Activated gamma-delta T cell treated with anti-CD3 and anti-CD28 coated beads, Interleukin-2, amount 50 U/mL, for 16 hours (primary cell): ENCODE measurements at regions not wholly inside any gene's neighbourhood (a gene's known extent, or its start where the extent isn't known, plus 50 kb on each side); places are given as distances from the start of the nearest gene placed in this dataset.
"Not testable (repeated sequence)": the region's sequence is repeated elsewhere in the genome, so short reads cannot be mapped to it uniquely, and the experiment has no call there.

Experiments used
- DNase-seq: peaks from one replicate; pipeline ENCODE4 v3.0.0-alpha.2; 2020; ENCODE audit warnings: low read depth

DNA sequence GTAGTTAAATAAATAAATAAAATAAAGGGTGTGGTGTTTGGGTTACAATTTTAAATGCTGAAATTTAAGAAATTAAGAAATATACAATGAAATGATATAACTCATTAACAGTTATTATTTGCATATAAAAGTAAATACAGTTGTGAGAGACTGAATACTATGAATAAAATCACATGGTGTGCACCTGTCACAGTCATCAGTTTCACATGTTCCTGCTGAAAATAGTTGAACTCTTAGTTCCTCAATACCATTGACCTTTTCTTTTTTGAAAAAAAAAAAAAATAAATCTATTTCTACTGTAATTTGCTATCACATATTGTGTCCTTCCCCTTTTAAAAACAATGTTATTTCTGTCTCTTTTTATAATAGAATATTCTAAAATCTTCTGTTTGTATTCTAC is 130.9 kb upstream of the CHD1 start:
- no peak for DNase-seq

DNA sequence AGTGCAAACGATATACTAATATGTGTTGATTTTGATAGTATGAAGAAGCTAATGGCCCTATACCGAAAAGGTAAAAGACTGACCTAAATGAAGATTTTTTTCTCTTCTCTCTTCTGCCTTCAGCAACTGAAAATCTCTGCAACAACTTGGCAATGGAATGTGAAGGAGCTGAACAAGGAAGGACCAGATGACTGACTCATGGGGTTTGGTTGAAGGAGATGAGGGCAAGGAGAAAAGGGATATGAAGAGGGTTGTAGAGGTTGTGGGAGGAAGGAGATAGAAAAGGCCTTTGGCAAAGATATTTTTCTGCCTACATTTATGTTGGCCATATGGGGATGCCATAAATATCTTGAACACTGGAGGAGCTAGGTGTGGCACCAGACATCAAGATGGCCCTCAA is 129.7 kb upstream of the CHD1 start:
- no peak for DNase-seq

DNA sequence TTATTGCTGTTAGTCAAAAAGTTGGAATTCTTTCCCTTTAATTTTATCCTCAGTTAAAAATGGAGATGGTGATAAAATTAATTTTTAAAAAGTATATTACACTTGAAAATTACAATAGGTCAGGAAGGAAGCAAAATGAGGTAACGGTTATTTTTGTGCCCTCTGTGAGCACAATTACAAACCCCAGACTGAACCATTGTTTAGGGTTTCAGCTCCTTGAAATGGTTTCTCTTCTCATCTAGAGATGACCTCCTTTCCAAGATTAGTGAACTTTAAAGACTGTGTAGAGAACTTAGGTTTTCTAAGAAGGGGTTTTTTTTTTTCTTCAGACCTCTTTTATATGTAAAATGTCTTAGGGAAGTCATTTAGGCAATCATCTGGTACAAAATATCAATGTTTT is 126.2 kb upstream of the CHD1 start:
- no peak for DNase-seq

DNA sequence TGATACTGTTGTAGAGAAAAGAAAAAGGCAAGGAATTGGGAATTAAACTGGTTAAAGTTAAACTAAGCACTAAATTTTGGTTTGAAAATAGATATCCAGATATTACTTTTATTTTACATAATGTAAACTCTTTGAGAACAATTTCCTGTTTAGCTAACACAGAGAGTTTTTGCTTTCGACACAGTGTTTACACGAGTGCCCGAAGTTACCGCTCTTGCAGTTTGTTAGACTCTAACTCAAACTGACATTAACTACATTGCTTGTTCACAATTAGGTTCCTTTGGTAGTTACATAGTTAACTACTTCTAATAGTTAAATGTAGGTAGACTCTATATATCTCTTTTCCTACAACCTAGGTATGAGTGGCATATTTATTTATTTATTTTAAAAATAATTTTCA is 117.1 kb upstream of the CHD1 start:
- DNase-seq, result no peak

DNA sequence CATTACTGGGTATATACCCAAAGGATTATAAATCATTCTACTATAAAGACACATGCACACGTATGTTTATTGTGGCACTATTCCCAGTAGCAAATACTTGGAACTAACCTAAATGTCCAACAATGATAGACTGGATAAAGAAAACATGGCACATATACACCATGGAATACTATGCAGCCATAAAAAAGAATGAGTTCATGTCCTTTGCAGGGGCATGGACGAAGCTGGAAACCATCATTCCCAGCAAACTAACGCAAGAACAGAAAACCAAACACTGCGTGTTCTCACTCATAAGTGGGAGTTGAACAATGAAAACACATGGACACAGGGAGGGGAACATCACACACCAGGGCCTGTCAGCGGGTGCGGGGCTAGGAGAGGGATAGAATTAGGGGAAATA is 114.5 kb upstream of the CHD1 start:
- not testable (repeated sequence) for DNase-seq

DNA sequence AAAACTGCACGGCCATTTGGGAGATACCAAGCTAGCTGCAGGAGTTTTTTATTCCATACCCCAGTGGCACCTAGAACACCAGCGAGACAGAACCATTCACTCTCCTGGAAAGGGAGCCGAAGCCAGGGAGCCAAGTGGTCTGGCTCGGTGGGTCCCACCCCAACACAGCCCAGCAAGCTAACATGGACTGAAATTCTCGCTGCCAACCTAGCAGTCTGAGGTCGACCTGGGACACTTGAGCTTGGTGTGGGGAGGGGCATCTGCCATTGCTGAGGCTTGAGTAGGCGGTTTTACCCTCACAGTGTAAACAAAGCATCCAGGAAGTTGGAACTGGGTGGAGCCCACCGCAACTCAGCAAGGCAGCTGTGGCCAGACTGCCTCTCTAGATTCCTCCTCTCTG is 108.9 kb upstream of the CHD1 start:
- DNase-seq, result peak; percentile 11

DNA sequence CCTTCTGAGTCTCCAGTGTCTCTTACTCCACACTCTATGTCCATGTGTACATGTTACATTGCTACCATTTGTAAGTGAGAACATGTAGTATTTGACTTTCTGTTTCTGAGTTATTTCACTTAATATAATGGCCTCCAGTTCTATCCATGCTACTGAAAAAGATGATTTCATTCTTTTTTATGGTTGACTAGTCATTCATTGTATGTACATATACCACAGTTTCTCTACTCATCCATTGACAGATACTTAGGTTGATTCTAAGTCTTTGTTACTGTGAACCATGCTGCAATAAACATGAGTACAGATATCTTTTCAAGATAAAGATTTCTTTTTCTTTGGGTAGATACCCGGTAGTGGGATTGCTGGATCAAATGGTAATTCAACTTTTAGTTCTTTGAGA is 107.1 kb upstream of the CHD1 start:
- DNase-seq, result no peak

DNA sequence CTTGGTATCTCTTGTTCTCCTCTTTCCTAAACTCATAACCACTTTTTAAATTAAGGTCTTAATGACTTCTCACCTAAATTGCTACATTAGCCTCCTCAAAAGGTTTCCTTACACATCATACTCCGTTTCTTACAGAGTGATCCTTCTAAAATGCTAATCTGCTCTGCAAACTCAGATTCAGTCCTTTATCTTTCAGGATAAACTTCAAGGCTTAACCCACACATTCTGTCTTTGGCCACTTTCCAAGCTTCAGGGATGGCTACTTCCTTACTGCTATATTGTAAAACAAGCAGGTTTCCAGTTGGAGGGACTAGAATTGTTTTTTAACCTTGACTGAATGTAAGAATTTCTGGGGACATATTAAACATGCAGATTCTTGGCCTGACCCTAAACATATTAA is 105.5 kb upstream of the CHD1 start:
- no peak for DNase-seq

DNA sequence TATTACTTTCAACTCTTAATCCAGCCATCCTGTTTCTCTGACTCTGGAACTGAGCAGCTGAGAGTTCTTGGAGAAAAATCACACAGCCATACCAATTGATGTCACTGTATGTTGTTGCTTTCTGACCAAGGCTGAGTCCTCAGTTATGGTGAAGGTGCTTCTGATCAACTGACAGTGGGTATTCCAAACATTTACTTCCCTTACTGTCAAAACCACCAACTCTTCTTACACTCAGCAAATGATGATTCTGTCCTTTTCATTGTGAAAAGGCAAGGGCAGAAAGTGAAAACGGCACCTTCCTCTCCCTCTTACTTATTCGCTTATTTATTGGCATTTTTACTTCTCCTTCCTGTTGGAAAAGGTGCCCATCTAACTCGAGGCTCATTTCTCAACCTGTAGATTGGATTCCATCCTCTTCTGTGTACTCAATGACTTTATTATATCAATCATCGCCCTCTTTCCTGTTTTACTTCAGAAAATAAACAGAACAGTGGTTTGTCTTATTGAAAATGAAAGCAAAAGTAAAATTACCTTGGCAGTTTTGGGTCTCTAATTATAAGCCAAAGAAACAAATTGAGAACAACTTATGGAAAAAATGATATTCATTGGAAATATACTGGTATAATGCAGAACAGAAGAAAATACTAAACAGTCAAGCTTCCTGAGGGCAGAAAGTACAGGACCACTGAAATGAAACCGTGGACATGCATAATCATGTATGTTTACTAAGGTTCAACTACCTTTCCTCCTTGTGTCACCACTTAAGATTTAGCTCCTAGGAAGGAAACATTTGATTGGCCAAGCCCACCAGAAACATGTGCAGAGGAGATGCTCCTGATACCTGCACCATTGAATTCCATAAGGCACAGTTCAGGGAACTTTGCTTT is 104.5 kb upstream of the CHD1 start:
- DNase-seq, result no peak

DNA sequence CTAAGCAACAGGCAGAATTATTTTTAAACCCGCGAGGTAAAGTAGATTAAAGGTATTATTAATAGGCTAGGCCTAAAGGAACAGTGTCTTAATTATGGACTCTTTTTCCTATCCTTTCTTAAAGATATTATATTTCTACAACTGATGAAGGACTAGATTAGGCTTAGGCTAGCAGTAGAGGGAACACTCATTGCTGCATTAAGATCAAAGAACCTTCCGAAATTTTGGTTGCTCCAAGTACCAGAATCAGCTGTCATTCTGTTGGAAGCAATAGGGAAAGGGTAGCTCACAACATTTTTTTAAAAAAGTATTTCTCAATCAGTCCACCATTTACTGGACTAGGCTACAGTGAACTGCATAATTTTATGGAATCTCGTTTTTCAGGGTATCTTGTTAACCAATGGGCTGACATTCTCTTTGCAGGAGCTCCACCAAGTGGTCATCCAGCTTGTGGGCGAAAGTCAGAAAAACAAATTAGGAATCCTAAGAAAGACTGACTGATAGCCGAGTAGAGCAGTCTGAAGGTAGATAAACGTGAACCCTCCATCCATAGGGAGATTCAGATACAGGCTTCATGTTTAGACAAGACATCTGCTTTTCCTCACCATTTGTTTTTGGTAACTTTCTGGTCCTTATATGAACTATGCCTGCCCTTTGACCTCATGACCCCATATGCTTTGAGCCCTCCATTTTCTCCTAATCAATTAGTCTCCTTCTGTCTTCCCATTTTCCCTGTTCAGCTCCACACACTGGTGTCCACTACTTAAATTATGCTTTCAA is 103.6 kb upstream of the CHD1 start:
- DNase-seq, result no peak

DNA sequence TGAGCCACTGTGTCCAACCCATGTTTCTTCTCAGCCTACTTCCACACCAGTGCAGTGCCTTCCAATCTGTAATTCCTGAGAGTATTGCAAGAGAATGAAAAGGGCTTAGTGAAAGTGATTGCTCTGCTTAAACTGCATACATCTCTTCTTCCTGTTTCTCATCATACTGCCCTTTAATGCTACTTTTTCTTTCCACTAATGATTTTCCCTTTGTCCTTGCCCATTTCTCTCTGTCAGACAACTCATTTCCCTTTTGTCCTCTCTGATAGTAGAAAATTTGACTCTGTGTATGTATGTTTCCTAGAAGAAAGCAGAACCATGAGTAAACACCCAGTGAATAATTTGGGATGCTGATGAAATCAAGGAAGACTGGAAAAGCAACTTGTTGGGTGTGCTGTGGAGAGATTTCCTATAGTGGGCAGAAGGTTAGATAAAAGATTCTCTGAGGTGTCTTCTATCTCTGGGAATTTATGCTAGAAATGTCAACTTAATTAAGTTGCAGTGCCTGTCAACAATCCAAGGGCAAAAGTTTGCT is 102.2 kb upstream of the CHD1 start:
- DNase-seq, result no peak

DNA sequence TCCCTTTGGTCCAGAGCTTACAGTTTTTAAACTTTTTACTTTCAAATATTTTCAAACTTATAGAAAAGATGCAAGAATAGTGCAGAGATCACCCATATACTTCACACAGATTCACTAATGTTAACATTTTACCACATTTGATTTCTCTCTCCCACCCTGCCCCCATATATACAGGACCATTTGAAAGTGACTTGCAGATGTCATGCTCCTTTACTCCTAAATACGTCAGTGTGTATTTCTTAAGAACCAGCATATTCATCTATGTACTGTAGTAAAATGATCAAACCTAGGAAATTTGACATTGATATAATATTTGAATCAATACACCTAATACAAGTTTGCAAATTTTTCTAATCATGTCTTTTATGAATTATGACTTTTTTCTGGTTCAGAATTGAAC is 100.4 kb upstream of the CHD1 start:
- no peak for DNase-seq

DNA sequence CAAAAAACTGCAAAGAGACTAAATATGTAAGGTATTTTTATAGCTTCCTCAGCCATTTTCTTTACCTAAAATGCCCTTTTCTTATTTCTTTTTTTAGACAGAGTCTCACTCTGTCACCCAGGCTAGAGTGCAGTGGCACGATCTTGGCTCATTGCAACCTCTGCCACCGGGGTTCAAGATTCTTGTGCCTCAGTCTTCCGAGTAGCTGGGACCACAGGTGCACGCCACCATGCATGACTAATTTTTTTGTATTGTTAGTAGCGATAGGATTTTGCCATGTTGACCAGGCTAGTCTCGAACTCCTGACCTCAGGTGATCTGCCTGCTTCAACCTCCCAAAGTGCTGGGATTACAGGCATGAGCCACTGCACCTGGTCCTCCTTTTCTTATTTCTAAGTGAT is 99.4 kb upstream of the CHD1 start:
- not testable (repeated sequence) for DNase-seq

DNA sequence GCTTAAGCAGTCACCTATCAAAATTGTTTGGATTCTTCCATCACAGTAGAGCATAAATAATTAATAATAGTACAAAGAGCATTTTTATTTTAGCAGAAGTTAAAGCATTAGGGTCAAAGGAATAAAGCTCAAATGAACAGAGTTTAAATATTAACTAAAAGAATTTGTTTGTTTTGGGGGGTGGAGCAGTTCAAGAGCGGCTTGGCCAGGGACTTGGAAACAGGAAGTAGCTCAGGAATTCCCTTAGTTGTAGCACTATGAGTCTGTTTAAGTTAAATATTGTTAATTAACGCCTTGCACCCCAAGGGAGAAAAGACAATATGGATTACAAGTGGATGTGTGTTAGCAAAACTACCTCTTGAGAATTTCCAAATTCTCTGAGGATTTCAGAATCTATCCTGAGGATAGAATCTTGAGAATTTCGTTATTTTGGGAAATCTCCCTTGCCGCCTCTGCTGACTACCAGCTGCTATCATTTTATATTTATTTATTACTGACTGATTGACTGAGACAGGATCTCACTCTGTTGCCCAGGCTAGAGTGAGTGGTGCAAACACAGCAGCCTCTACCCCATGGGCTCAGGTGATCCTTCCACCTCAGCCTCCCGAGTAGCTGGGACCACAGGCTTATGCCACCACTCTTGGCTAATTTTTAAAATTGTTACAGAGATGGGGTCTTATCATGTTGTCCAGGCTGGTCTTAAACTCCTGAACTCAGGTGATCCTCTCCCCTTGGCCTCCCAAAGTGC is 96.7 kb upstream of the CHD1 start:
- DNase-seq, result no peak

DNA sequence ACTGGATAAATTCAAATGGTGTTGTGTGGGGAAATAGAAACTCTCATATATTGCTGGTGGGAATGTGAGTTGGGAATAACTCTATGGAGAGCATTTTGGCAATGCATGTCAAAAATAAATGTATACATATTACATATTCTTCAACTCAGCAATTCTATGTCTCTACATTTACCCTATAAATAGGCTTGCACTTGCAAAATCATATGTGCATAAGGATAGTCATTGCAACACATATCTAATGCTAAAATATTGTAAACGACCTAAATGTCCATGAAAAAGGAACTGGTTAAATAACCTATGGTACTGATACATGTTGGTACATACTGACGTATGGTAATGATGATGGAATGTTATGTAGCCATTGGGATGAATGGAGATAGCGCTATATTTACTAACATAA is 94.5 kb upstream of the CHD1 start:
- DNase-seq, result no peak

DNA sequence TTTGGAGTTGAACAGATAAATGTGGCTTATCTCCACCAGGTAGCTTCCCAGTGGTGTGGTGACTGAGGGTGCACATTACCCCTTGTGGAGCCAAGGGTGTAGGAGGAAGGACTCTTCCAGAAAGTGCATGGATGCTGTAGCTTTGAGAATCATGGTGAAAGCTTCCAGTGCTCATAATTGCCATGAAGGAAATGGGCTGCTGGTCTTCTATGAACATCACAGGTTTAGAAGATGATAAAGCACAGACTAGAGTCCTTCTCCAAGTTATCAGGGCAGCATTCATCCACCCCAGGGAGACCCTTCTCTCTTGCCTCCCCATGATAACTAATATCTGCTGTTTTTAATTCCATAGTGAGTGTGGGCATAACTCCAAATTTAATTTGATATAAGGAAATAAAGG is 93.4 kb upstream of the CHD1 start:
- no peak for DNase-seq

DNA sequence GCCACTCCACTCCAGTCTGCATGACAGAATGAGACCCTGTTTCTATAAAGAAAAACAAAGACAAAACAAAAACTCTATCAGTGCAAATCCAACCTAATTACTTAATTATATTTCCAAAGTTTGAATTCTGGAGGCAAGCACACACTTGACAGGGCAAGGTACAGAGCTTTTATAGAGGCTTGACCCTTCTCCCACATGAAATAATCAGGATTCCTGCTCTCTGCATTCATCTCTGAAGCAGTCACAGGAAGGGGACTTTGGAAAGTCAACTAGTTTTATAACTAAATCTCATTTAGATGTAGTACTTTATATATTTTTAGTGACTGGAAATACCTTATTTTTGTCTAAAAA is 91.9 kb upstream of the CHD1 start:
- DNase-seq, result no peak

DNA sequence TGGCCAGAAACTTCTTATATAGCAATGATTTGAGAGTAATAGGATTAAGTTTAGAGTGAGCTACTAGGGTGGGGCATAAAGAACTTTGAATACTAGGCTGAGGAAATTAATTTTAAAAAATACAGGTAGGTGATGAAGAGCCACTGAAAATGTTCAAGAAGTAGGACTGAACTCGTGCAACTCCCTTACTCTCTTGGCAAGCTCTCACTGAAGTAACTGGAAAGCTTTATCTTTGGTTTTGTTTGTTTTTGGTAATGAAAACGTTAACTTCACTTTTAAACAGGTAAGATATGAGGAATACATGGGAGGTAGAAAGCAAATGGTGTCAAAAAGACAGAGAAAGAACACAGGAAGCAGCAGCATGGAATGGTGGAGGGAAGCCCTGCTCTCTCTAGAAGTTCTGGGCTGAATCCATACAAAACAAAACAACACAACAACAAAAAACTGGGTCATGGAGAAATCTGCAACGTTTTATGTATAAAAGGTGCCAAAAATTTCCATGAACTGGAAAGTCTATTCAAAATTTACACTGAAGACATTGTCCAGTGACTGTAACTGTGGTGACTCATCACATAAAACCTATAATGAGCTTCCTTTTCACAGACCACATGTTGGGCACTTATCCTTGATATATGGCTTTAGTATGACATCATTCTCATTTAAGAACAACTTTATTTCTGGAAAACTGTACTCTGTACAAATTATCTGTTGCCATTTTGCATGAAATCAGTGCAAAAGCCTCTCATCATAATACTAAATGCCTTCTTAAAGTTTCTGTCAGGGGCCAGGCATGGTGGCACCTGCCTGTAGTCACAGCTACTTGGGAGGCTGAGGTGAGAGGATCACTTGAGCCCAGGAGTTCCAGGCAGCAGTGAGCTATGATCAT is 91.2 kb upstream of the CHD1 start:
- no peak for DNase-seq

DNA sequence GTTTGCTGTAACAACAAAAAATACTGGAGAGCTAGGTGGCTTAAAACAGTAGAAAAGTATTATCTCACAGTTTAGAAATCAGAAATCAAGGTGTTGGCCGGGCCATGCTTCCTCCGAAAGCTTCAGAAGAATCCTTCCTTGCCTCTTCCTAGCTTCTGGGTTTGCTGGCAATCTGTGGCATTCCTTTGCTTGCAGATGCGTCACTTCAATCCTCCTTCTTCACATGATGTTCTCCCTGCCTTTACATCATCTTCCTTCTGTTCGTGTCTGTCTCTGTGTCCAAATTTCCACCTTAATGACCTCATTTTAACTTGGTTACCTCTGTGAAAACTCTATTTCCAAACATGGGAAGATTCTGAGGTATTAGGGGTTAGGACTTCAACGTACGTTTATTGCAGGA is 90.4 kb upstream of the CHD1 start:
- DNase-seq, result no peak

DNA sequence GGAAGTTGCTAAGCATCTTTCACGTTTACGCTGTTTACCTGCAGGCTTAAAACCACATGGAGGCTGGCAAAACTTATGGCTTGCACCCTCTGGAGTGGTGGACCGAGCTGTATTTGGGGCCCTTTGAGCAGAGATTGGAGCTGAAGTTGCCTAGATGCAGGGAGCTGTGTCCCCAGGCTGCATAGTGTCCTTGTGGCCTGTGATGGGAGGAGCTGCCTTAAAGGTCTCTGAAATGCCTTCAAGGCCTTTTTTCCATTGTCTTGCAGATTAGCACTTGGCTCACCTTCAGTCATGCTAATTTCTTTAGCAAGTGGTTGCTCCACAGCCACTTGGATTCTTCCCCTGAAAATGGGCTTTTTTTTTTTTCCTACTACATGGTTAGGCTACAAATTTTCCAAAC is 81.5 kb upstream of the CHD1 start:
- DNase-seq, result no peak

DNA sequence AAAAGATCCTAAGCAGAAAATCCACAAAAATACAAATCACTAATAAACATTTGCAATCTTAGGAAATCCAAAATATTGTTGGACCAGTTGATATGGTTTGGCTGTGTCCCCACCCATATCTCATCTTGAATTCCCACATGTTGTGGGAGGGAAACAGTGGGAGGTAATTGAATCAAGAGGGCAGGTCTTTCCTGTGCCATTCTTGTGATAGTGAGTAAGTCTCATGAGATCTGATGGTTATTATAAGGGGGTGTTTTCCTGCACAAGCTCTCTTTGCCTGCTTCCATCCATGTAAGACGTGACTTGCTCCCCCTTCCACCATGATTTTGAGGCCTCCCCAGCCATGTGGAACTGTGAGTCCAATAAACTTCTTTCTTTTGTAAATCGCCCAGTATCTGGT is 79.2 kb upstream of the CHD1 start:
- DNase-seq, result not testable (repeated sequence)

DNA sequence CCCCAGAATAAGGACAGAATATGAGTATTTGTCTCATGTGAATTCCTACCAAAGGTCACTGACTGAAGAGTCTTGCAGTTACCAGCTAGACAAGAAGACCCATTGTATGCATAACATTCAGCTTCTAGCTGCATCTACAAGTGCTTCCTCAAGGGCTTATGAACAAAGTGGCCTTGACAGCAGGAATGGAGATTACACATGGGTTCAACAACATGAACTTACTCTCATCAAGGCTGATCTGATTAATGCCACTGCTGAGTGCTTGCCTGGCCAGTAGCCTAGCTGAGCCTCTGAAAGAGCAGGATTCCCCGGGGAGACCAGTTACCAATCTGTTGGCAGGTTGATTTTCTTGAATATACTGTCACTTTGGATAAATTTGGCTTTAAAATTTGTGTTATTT is 76.7 kb upstream of the CHD1 start:
- no peak for DNase-seq
